ENCODE measurements at regions not wholly inside any gene's neighbourhood (a gene's known extent, or its start where the extent isn't known, plus 50 kb on each side); places are given as distances from the start of the nearest gene placed in this dataset.

DNA sequence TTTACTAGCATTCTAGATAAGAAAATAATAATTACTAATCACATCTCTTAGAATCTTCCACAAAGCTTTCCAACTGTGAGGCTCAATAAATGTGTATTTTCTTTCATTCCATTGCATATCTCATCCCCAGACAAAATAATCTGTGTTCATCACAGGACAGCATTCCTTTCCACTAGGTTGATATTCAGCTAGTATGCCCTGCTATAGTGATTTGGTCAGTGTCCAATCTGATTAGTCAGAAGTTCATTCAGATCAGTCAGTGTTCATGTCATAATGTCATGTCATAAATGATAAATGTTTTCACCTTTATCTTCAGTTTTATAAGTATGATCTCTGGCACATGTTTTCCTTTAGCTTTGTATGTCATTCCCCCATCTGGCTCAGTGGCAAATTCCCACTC is 611.4 kb downstream of the KCTD8 start:
- no peak for DNase-seq

DNA sequence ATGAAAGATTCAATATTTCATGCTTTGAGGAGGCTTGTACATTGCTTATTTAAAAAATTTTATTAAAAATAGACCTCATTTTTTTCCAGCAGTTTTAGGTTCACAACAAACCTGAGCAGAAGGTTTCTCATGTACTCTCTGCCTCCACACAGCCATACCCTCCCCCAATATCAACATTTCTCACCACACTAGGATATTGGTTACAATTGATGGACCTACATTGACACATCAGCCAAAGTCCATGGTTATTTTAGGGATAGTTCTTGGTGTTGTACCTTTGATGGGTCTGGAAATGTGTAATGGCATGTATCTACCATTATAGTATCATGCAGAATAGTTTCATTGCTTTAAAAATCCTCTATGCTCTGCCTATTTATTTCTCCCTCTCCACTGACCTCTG is 611.0 kb downstream of the KCTD8 start:
- DNase-seq: no peak

GRCh38 chr4:43842594-43842993 is 606.0 kb downstream of the KCTD8 start:
- no peak for DNase-seq

DNA sequence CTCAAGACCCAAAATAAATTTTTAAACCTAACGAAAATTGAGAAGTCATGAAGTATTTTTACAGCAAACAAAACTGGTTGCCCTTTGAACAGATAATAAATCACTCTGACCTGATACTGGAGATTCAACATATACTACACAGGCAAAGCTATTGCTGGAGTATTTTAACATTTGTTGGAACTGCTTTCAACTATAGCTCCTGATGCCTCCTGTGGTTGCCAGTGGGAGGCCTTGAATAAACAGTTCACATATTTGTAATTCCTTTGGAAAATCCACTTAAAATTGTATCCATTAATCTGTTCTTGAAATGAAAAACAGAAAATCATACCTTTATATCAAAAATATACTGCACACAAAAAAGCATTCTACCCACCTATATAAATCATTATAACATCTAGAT is 605.1 kb downstream of the KCTD8 start:
- DNase-seq: no peak

- DNase-seq: no peak
These were observed 602.5 kb downstream of the KCTD8 start for GRCh38 chr4:43846111-43846587.

DNA sequence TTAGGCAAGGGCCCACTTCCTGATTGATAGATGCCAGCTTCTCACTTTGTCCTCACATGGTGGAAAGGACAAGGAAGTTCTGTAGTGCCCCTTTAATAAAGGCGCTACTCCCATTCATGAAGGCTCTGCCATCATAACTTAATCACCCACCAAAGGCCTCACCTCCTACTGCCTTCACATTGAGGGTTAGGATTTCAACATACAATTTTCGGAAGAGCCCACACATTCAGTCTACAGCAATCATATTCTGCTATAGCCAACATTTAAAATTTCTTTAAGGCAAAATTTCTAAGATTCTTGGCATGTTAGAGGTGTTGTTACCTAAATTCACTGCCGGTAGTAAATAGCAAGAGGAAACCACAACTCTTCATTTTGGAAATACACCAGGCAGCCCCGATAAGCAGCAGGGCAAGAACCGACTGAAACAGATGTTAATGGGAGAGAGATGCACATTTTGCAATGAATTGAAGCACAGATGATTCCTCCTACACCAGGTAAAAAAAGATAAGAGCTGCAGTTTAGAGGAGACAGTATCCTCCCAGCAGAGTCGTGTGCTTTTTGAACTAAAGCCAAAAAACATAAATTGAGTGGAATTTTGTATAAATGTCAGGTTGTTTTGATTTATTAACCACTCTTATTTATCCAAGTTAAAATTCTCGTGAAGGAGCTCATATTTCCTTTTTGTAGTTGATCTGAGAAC is 594.9 kb downstream of the KCTD8 start:
- DNase-seq: no peak

- DNase-seq: no peak
These were observed 593.3 kb downstream of the KCTD8 start for GRCh38 chr4:43855283-43855682.

GRCh38 chr4:43864616-43865146 is 583.9 kb downstream of the KCTD8 start:
- no peak for DNase-seq

GRCh38 chr4:43867908-43868307 is 580.7 kb downstream of the KCTD8 start:
- no peak for DNase-seq

GRCh38 chr4:43875655-43876054 is 573.0 kb downstream of the KCTD8 start:
- DNase-seq: no peak

DNA sequence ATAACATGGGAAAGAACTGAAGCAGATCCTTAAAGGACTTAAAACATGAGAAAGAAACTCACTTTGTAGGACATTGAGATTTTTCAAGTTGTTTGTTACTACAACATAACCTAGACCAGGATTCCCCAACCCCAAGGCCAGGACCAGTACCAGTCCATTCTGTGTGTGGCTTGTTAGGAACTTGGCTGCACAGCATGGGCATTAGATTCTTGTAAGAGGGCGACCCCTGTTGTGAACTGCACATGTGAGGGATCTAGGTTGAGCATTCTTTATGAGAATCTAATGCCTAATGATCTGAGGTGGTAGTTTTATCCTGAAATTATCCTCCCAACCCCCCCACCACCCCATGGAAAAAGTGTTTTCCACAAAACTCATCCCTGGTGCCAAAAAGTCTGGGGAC is 566.1 kb downstream of the KCTD8 start:
- no peak for DNase-seq

- no peak for DNase-seq
These were observed 562.4 kb downstream of the KCTD8 start for GRCh38 chr4:43886196-43886595.

GRCh38 chr4:43898836-43899235 is 549.8 kb downstream of the KCTD8 start:
- no peak for DNase-seq

GRCh38 chr4:43903456-43903855 is 545.2 kb downstream of the KCTD8 start:
- DNase-seq: no peak

GRCh38 chr4:43918377-43918776 is 530.2 kb downstream of the KCTD8 start:
- DNase-seq: no peak

DNA sequence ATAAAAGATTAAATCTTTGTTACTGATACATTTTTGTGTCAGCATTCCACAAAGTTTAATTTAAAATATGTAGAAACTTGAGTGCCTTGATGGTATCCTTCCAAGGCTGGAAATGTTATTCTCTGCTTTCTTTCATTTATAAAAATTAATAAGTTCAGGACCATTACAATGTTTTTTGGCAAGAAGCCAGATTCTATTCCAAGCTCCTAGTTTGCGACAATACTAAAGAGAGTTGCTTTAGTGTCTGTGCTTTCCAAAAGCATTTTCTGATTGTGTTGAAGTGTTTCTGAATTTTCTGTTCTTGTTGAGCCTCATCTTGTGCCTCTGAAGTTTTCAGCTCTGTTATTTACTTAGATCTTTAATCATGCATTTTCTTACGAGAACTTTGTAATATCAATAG is 516.2 kb downstream of the KCTD8 start:
- DNase-seq: no peak

- no peak for DNase-seq
These were observed 504.6 kb downstream of the KCTD8 start for GRCh38 chr4:43943998-43944397.

DNA sequence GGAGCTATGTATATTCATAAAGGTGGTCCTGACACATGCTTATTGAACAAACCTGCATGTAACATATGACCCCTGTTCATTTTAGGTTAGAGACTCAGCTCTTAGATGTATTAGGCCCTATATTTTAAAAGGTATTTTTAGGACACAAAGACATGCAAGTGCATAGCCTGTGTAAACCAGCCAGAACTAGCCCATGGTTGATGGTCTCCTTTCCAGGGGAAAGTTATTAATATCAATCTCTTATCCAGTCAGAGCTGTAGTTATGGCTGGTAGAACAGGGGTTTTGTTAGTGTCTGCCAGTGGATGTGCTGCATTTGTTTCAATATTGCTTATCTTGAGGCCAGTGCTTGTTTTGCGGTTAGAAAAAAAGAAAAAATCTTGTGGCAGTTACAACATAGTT is 488.6 kb downstream of the KCTD8 start:
- DNase-seq: no peak

- DNase-seq: no peak
These were observed 480.6 kb downstream of the KCTD8 start for GRCh38 chr4:43968011-43968410.

GRCh38 chr4:43983610-43984009 is 465.0 kb downstream of the KCTD8 start:
- no peak for DNase-seq

- DNase-seq: no peak
These were observed 461.2 kb downstream of the KCTD8 start for GRCh38 chr4:43987331-43987944.

DNA sequence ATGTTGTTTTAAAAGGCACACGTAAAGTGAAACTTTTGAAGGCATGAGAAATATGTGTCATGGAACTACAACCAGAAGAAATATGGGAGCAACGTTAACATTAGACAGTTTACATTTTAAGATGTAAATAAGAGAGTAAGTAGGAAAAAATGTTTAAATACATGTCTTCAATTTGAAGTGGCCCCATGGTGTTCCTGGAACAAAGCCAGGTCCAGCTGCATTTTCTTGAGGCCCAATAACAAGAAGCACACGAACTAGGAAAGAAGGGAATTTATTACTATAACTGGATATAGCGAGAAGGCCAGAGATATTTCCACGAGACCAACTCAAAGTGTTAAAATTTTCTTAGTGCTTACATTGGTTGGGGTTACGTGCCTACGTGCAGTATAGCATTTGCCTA is 458.1 kb downstream of the KCTD8 start:
- no peak for DNase-seq

- DNase-seq: no peak
These were observed 457.6 kb downstream of the KCTD8 start for GRCh38 chr4:43990963-43991362.

DNA sequence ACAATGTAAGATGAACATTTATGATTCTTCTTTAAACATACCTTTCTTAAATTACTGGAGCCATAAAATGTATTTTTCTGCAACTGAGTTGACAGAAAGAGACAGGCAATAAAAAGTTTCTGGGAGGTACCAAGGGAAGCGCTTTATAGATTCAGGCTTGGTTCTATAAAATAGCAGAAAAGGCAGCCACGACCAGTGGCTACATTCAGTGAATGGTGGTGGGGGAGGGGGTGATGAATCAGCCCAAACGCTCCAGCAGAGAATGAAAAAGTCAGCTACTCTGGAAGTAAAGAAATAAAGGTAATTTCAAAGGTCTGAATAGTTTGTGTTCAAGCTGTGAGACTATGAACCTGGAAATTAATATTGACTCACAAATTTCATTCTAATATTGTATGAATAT is 456.1 kb downstream of the KCTD8 start:
- DNase-seq: no peak

Measured in stimulated activated CD4-positive, alpha-beta T cell treated with anti-CD3 and anti-CD28 coated beads, Interleukin-2, amount 100 ng/mL, for 24 hours (primary cell).